ENCODE measurements at regions not wholly inside any gene's neighbourhood (a gene's known extent, or its start where the extent isn't known, plus 50 kb on each side); places are given as distances from the start of the nearest gene placed in this dataset.

DNA sequence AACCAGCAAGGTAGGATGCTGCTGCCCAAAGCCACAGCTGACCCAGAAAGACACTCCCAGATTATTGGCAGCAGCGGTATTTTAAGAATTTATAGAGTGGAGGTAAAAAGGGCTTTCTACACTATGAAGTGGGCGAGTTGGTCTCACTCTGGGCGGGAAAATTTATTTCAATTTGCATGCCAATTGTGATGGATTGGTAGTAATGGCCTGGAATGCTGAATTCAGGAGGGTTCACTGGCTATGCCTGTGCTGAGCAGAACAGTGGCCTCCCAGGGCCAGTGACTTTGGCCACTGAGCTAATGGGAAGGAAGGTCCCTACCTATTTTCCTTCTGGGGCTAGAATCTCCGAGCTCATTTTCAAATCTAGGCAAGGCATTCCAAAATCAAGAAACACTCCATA lies 243.5 kb downstream of the TSHZ3 start:
- ATAC-seq (no peak), DNase-seq (ENCODE audit: low read depth, low spot score) (no peak)
- H3K27ac ChIP-seq (ENCODE audit: low read length), result no peak overlapping the region
- intact Hi-C loops (cut with micrococcal nuclease; ENCODE audit: unreplicated experiment) (no loop called here), in situ Hi-C loops (cut with HindIII; ENCODE audit: low pct_unique_long_range_greater_than_20kb, low sequenced_read_pairs) (no loop called here)
- no peaks in the 10 kb centered on the region for H3K9me3 ChIP-seq (ENCODE audit: control insufficient read depth, insufficient read depth, low read depth, low read length)
- TF ChIP-seq, protein P1, sequence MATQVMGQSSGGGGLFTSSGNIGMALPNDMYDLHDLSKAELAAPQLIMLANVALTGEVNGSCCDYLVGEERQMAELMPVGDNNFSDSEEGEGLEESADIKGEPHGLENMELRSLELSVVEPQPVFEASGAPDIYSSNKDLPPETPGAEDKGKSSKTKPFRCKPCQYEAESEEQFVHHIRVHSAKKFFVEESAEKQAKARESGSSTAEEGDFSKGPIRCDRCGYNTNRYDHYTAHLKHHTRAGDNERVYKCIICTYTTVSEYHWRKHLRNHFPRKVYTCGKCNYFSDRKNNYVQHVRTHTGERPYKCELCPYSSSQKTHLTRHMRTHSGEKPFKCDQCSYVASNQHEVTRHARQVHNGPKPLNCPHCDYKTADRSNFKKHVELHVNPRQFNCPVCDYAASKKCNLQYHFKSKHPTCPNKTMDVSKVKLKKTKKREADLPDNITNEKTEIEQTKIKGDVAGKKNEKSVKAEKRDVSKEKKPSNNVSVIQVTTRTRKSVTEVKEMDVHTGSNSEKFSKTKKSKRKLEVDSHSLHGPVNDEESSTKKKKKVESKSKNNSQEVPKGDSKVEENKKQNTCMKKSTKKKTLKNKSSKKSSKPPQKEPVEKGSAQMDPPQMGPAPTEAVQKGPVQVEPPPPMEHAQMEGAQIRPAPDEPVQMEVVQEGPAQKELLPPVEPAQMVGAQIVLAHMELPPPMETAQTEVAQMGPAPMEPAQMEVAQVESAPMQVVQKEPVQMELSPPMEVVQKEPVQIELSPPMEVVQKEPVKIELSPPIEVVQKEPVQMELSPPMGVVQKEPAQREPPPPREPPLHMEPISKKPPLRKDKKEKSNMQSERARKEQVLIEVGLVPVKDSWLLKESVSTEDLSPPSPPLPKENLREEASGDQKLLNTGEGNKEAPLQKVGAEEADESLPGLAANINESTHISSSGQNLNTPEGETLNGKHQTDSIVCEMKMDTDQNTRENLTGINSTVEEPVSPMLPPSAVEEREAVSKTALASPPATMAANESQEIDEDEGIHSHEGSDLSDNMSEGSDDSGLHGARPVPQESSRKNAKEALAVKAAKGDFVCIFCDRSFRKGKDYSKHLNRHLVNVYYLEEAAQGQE (IDR thresholded peaks at IDR 0.05; ENCODE audit: insufficient read depth in 1 of 2, low read depth in 2 of 2, low read length in 1 of 2), result no peak
- TF ChIP-seq SIN3A (IDR thresholded peaks at IDR 0.05; ENCODE audit: borderline replicate concordance, insufficient read depth, low read depth, low read length) (no peak), TCF7L2 (IDR thresholded peaks at IDR 0.05; ENCODE audit: low read depth, low read length) (no peak), POLR2AphosphoS5 (IDR thresholded peaks at IDR 0.05; ENCODE audit: low read depth, low read length) (no peak)
- H3K4me3 ChIP-seq (ENCODE audit: low read depth in 2 of 2, low read length in 2 of 2), result no peak overlapping the region
- H3K4me1 ChIP-seq (ENCODE audit: control insufficient read depth, insufficient read depth, low read length), result no peaks in the 10 kb centered on the region
- no peaks in the 10 kb centered on the region for H3K36me3 ChIP-seq (ENCODE audit: control insufficient read depth, insufficient read depth, low read length)
- no peaks in the 10 kb centered on the region for H3K27me3 ChIP-seq (ENCODE audit: control insufficient read depth, insufficient read depth, low read length)
- POLR2A ChIA-PET, result no interaction called here
- BruUV-seq (replicated peaks), result no TSS peak
- CTCF ChIA-PET, result no interaction called here

DNA sequence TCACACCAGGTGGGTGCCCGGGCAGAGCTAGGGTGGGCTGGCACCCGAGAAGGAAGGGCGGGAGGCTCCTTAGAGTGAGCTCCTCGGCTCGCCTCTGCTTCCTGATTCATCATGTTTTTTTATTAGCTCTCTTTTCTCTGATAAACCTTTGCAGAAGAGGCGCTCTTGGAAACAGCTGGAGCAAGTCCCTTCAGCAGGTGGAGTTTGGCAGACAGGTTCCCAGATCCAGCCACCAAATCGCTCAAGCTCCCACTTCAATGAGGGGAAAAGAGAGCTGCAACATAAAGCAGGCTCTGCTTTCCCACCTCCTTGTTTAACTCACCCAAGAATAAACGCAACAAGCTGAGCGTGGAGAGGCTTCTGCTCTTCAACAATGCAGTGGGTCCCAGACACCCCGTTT lies 244.8 kb downstream of the TSHZ3 start:
- H3K9me3 ChIP-seq (ENCODE audit: control insufficient read depth, insufficient read depth, low read depth, low read length), result no peaks in the 10 kb centered on the region
- POLR2A ChIA-PET, result interaction anchor here (0.6 kb wide), 2 partner anchors 305 to 1012 kb away, joined by 3 to 6 read pairs; no protein-coding TSS in a partner anchor
- CTCF ChIA-PET, result no interaction called here
- TF ChIP-seq, protein P2, sequence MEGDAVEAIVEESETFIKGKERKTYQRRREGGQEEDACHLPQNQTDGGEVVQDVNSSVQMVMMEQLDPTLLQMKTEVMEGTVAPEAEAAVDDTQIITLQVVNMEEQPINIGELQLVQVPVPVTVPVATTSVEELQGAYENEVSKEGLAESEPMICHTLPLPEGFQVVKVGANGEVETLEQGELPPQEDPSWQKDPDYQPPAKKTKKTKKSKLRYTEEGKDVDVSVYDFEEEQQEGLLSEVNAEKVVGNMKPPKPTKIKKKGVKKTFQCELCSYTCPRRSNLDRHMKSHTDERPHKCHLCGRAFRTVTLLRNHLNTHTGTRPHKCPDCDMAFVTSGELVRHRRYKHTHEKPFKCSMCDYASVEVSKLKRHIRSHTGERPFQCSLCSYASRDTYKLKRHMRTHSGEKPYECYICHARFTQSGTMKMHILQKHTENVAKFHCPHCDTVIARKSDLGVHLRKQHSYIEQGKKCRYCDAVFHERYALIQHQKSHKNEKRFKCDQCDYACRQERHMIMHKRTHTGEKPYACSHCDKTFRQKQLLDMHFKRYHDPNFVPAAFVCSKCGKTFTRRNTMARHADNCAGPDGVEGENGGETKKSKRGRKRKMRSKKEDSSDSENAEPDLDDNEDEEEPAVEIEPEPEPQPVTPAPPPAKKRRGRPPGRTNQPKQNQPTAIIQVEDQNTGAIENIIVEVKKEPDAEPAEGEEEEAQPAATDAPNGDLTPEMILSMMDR (IDR thresholded peaks at IDR 0.05), result no peak
- TF ChIP-seq, protein P1 (IDR thresholded peaks at IDR 0.05; ENCODE audit: insufficient read depth in 1 of 2, low read depth in 2 of 2, low read length in 1 of 2), result no peak
- no peak for TF ChIP-seq SIN3A (IDR thresholded peaks at IDR 0.05; ENCODE audit: borderline replicate concordance, insufficient read depth, low read depth, low read length)
- TF ChIP-seq POLR2AphosphoS5 (IDR thresholded peaks at IDR 0.05; ENCODE audit: low read depth, low read length), result no peak
- TF ChIP-seq TCF7L2 (IDR thresholded peaks at IDR 0.05; ENCODE audit: low read depth, low read length), result no peak
- H3K27ac ChIP-seq (ENCODE audit: low read length), result no peak overlapping the region
- no peaks in the 10 kb centered on the region for H3K4me1 ChIP-seq (ENCODE audit: control insufficient read depth, insufficient read depth, low read length)
- H3K27me3 ChIP-seq (ENCODE audit: control insufficient read depth, insufficient read depth, low read length), result no peaks in the 10 kb centered on the region
- H3K4me3 ChIP-seq (ENCODE audit: low read depth in 2 of 2, low read length in 2 of 2), result no peak overlapping the region
- intact Hi-C loops (cut with micrococcal nuclease; ENCODE audit: unreplicated experiment), result no loop called here
- ATAC-seq (no peak), DNase-seq (ENCODE audit: low read depth, low spot score) (no peak)
- no peaks in the 10 kb centered on the region for H3K36me3 ChIP-seq (ENCODE audit: control insufficient read depth, insufficient read depth, low read length)
- in situ Hi-C loops (cut with HindIII; ENCODE audit: low pct_unique_long_range_greater_than_20kb, low sequenced_read_pairs), result no loop called here
- BruUV-seq (replicated peaks), result no TSS peak

Measured in Panc1 (cell line).